ENCODE measurements at regions not wholly inside any gene's neighbourhood (a gene's known extent, or its start where the extent isn't known, plus 50 kb on each side); places are given as distances from the start of the nearest gene placed in this dataset.

- no peak overlapping the region for H3K4me3 ChIP-seq (ENCODE audit: low read length in 2 of 2)
Measured at GRCh38 chr4:32400870-32401269, 1680.7 kb downstream of the PCDH7 start.

GRCh38 chr4:32417113-32417704 is 1697.0 kb downstream of the PCDH7 start:
- no peaks in the 10 kb centered on the region for H3K36me3 Mint-ChIP-seq
- Histone ChIP-seq H3K9me3 (ENCODE audit: control insufficient read depth in 1 of 2, low read length in 2 of 2) (no peaks in the 10 kb centered on the region), H3K4me1 (ENCODE audit: insufficient read depth, low read length) (no peaks in the 10 kb centered on the region), H3K4me3 (ENCODE audit: low read length in 2 of 2) (no peak overlapping the region), H3K27ac (ENCODE audit: low read depth, low read length) (no peak overlapping the region), H3K27me3 (ENCODE audit: insufficient read depth, low read length) (no peaks in the 10 kb centered on the region), H3K36me3 (ENCODE audit: insufficient read depth, low read length) (no peaks in the 10 kb centered on the region)
- no peak overlapping the region for H3K27ac Mint-ChIP-seq
- H3K4me3 Mint-ChIP-seq, result no peak overlapping the region
- H3K27me3 Mint-ChIP-seq, result no peaks in the 10 kb centered on the region
- ChIA-PET POLR2A (ENCODE audit: partially characterized antibody) (no interaction called here), CTCF (ENCODE audit: partially characterized antibody) (no interaction called here)
- no peaks in the 10 kb centered on the region for H3K4me1 Mint-ChIP-seq
- no peak for DNase-seq
- intact Hi-C loops (cut with micrococcal nuclease), result no loop called here
- peaks cover 2 to 32% (median 7%) of the 10 kb centered on the region in 8 donors for H3K9me3 Mint-ChIP-seq

More at GRCh38 chr4:32400870-32401269, 1680.7 kb downstream of the PCDH7 start:
- ChIA-PET POLR2A (ENCODE audit: partially characterized antibody) (no interaction called here), CTCF (ENCODE audit: partially characterized antibody) (no interaction called here)
- H3K36me3 Mint-ChIP-seq, result no peaks in the 10 kb centered on the region
- Histone ChIP-seq H3K27me3 (ENCODE audit: insufficient read depth, low read length) (no peaks in the 10 kb centered on the region), H3K9me3 (ENCODE audit: control insufficient read depth in 1 of 2, low read length in 2 of 2) (peaks cover 0 to 4% of the 10 kb centered on the region in 2 donors), H3K4me1 (ENCODE audit: insufficient read depth, low read length) (no peaks in the 10 kb centered on the region), H3K36me3 (ENCODE audit: insufficient read depth, low read length) (no peaks in the 10 kb centered on the region), H3K27ac (ENCODE audit: low read depth, low read length) (no peak overlapping the region)
- H3K4me3 Mint-ChIP-seq, result no peak overlapping the region
- DNase-seq, result no peak
- no peaks in the 10 kb centered on the region for H3K27me3 Mint-ChIP-seq
- no peak overlapping the region for H3K27ac Mint-ChIP-seq
- intact Hi-C loops (cut with micrococcal nuclease), result no loop called here
- H3K9me3 Mint-ChIP-seq, result peaks cover 0 to 9% (median 3%) of the 10 kb centered on the region in 8 donors
- H3K4me1 Mint-ChIP-seq, result no peaks in the 10 kb centered on the region

GRCh38 chr4:32423267-32423666 is 1703.1 kb downstream of the PCDH7 start:
- no peak overlapping the region for H3K27ac ChIP-seq (ENCODE audit: low read depth, low read length)
- no peaks in the 10 kb centered on the region for H3K4me1 Mint-ChIP-seq
- DNase-seq, result no peak
- no peaks in the 10 kb centered on the region for H3K36me3 ChIP-seq (ENCODE audit: insufficient read depth, low read length)
- no peaks in the 10 kb centered on the region for H3K4me1 ChIP-seq (ENCODE audit: insufficient read depth, low read length)
- H3K27me3 ChIP-seq (ENCODE audit: insufficient read depth, low read length), result no peaks in the 10 kb centered on the region
- intact Hi-C loops (cut with micrococcal nuclease), result no loop called here
- no peak overlapping the region for H3K4me3 ChIP-seq (ENCODE audit: low read length in 2 of 2)
- peaks cover 0 to 6% of the 10 kb centered on the region in 2 donors for H3K9me3 ChIP-seq (ENCODE audit: control insufficient read depth in 1 of 2, low read length in 2 of 2)
- H3K27me3 Mint-ChIP-seq, result no peaks in the 10 kb centered on the region
- POLR2A ChIA-PET (ENCODE audit: partially characterized antibody), result no interaction called here
- CTCF ChIA-PET (ENCODE audit: partially characterized antibody), result no interaction called here
- H3K36me3 Mint-ChIP-seq, result no peaks in the 10 kb centered on the region
- no peak overlapping the region for H3K4me3 Mint-ChIP-seq
- H3K27ac Mint-ChIP-seq, result no peak overlapping the region
- H3K9me3 Mint-ChIP-seq, result peaks cover 4 to 40% (median 18%) of the 10 kb centered on the region in 8 donors

- peaks cover 4 to 40% (median 20%) of the 10 kb centered on the region in 8 donors for H3K9me3 Mint-ChIP-seq
- no peak overlapping the region for H3K4me3 Mint-ChIP-seq
- H3K27me3 ChIP-seq (ENCODE audit: insufficient read depth, low read length), result no peaks in the 10 kb centered on the region
- ChIA-PET CTCF (ENCODE audit: partially characterized antibody) (no interaction called here), POLR2A (ENCODE audit: partially characterized antibody) (no interaction called here)
- no peaks in the 10 kb centered on the region for H3K4me1 Mint-ChIP-seq
- H3K27me3 Mint-ChIP-seq, result no peaks in the 10 kb centered on the region
- no peak overlapping the region for H3K27ac ChIP-seq (ENCODE audit: low read depth, low read length)
- H3K36me3 Mint-ChIP-seq, result no peaks in the 10 kb centered on the region
- no peaks in the 10 kb centered on the region for H3K4me1 ChIP-seq (ENCODE audit: insufficient read depth, low read length)
- no peak overlapping the region for H3K27ac Mint-ChIP-seq
- intact Hi-C loops (cut with micrococcal nuclease), result no loop called here
- H3K9me3 ChIP-seq (ENCODE audit: control insufficient read depth in 1 of 2, low read length in 2 of 2), result peaks cover 0 to 6% of the 10 kb centered on the region in 2 donors
- no peaks in the 10 kb centered on the region for H3K36me3 ChIP-seq (ENCODE audit: insufficient read depth, low read length)
- H3K4me3 ChIP-seq (ENCODE audit: low read length in 2 of 2), result no peak overlapping the region
- no peak for DNase-seq
Measured at GRCh38 chr4:32425243-32425642, 1705.1 kb downstream of the PCDH7 start.

GRCh38 chr4:32427566-32427965 is 1707.4 kb downstream of the PCDH7 start:
- Mint-ChIP-seq H3K4me1 (no peaks in the 10 kb centered on the region), H3K4me3 (no peak overlapping the region), H3K27me3 (no peaks in the 10 kb centered on the region), H3K36me3 (no peaks in the 10 kb centered on the region), H3K9me3 (peaks cover 7 to 37% (median 22%) of the 10 kb centered on the region in 8 donors), H3K27ac (no peak overlapping the region)
- Histone ChIP-seq H3K4me3 (ENCODE audit: low read length in 2 of 2) (no peak overlapping the region), H3K9me3 (ENCODE audit: control insufficient read depth in 1 of 2, low read length in 2 of 2) (peaks cover 0 to 6% of the 10 kb centered on the region in 2 donors), H3K27me3 (ENCODE audit: insufficient read depth, low read length) (no peaks in the 10 kb centered on the region), H3K4me1 (ENCODE audit: insufficient read depth, low read length) (no peaks in the 10 kb centered on the region), H3K27ac (ENCODE audit: low read depth, low read length) (no peak overlapping the region), H3K36me3 (ENCODE audit: insufficient read depth, low read length) (no peaks in the 10 kb centered on the region)
- CTCF ChIA-PET (ENCODE audit: partially characterized antibody), result no interaction called here
- intact Hi-C loops (cut with micrococcal nuclease), result no loop called here
- DNase-seq, result no peak
- POLR2A ChIA-PET (ENCODE audit: partially characterized antibody), result no interaction called here

GRCh38 chr4:32429151-32429550 is 1709.0 kb downstream of the PCDH7 start:
- Mint-ChIP-seq H3K27me3 (no peaks in the 10 kb centered on the region), H3K36me3 (no peaks in the 10 kb centered on the region), H3K9me3 (peaks cover 7 to 37% (median 24%) of the 10 kb centered on the region in 8 donors), H3K4me1 (no peaks in the 10 kb centered on the region), H3K4me3 (no peak overlapping the region), H3K27ac (no peak overlapping the region)
- DNase-seq, result no peak
- POLR2A ChIA-PET (ENCODE audit: partially characterized antibody), result no interaction called here
- intact Hi-C loops (cut with micrococcal nuclease), result no loop called here
- peaks cover 0 to 4% of the 10 kb centered on the region in 2 donors for H3K9me3 ChIP-seq (ENCODE audit: control insufficient read depth in 1 of 2, low read length in 2 of 2)
- no peaks in the 10 kb centered on the region for H3K27me3 ChIP-seq (ENCODE audit: insufficient read depth, low read length)
- no peaks in the 10 kb centered on the region for H3K4me1 ChIP-seq (ENCODE audit: insufficient read depth, low read length)
- no peak overlapping the region for H3K27ac ChIP-seq (ENCODE audit: low read depth, low read length)
- H3K36me3 ChIP-seq (ENCODE audit: insufficient read depth, low read length), result no peaks in the 10 kb centered on the region
- H3K4me3 ChIP-seq (ENCODE audit: low read length in 2 of 2), result no peak overlapping the region
- CTCF ChIA-PET (ENCODE audit: partially characterized antibody), result no interaction called here

GRCh38 chr4:32435308-32435707 is 1715.1 kb downstream of the PCDH7 start:
- no peaks in the 10 kb centered on the region for H3K36me3 ChIP-seq (ENCODE audit: insufficient read depth, low read length)
- H3K27me3 ChIP-seq (ENCODE audit: insufficient read depth, low read length), result no peaks in the 10 kb centered on the region
- H3K27me3 Mint-ChIP-seq, result no peaks in the 10 kb centered on the region
- intact Hi-C loops (cut with micrococcal nuclease), result no loop called here
- H3K9me3 Mint-ChIP-seq, result peaks cover 5 to 20% (median 12%) of the 10 kb centered on the region in 8 donors
- H3K9me3 ChIP-seq (ENCODE audit: control insufficient read depth in 1 of 2, low read length in 2 of 2), result peaks cover 0 to 4% of the 10 kb centered on the region in 2 donors
- H3K4me1 Mint-ChIP-seq, result no peaks in the 10 kb centered on the region
- POLR2A ChIA-PET (ENCODE audit: partially characterized antibody), result no interaction called here
- H3K27ac Mint-ChIP-seq, result no peak overlapping the region
- H3K4me1 ChIP-seq (ENCODE audit: insufficient read depth, low read length), result no peaks in the 10 kb centered on the region
- H3K4me3 ChIP-seq (ENCODE audit: low read length in 2 of 2), result no peak overlapping the region
- H3K36me3 Mint-ChIP-seq, result no peaks in the 10 kb centered on the region
- DNase-seq, result no peak
- no peak overlapping the region for H3K4me3 Mint-ChIP-seq
- CTCF ChIA-PET (ENCODE audit: partially characterized antibody), result no interaction called here
- no peak overlapping the region for H3K27ac ChIP-seq (ENCODE audit: low read depth, low read length)

- H3K36me3 ChIP-seq (ENCODE audit: insufficient read depth, low read length), result no peaks in the 10 kb centered on the region
- no peaks in the 10 kb centered on the region for H3K27me3 ChIP-seq (ENCODE audit: insufficient read depth, low read length)
- no peaks in the 10 kb centered on the region for H3K4me1 ChIP-seq (ENCODE audit: insufficient read depth, low read length)
- ChIA-PET CTCF (ENCODE audit: partially characterized antibody) (no interaction called here), POLR2A (ENCODE audit: partially characterized antibody) (no interaction called here)
- no peak overlapping the region for H3K27ac ChIP-seq (ENCODE audit: low read depth, low read length)
- DNase-seq, result no peak
- Mint-ChIP-seq H3K27me3 (no peaks in the 10 kb centered on the region), H3K27ac (no peak overlapping the region), H3K36me3 (no peaks in the 10 kb centered on the region), H3K4me1 (no peaks in the 10 kb centered on the region), H3K4me3 (no peak overlapping the region), H3K9me3 (peaks cover 5 to 17% (median 8%) of the 10 kb centered on the region in 8 donors)
- intact Hi-C loops (cut with micrococcal nuclease), result no loop called here
- no peak overlapping the region for H3K4me3 ChIP-seq (ENCODE audit: low read length in 2 of 2)
- peaks cover 0 to 4% of the 10 kb centered on the region in 2 donors for H3K9me3 ChIP-seq (ENCODE audit: control insufficient read depth in 1 of 2, low read length in 2 of 2)
Measured at GRCh38 chr4:32436816-32437215, 1716.6 kb downstream of the PCDH7 start.
